ENCODE measurements at regions not wholly inside any gene's neighbourhood (a gene's known extent, or its start where the extent isn't known, plus 50 kb on each side); places are given as distances from the start of the nearest gene placed in this dataset.

DNA sequence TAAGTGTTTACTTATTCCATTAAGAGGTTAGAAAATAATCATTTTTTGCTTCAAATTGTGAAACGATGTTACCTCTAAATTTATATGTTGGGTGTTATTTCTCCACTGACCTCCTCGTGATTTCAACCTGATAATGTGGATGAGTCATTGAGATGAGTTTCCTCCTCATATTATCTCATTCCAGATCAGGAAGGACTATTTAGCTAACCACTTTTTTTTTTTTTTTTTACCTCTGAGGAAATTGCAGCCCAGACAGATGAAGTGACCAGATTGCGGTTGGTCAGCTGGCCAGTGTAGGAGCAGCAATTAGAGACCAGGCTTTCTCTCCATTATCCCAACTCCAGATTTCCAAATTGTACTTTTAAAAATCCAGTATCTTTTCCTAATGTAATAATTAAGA lies 248.7 kb downstream of the FZD1 start:
- TF ChIP-seq POLR2A (IDR thresholded peaks at IDR 0.05; ENCODE audit: borderline replicate concordance, extremely low read depth, insufficient read depth, insufficient read length) (no peak), CTCF (IDR thresholded peaks at IDR 0.05 in 2 of 3, conservative IDR thresholded peaks at IDR 0.05 in 1 of 3; ENCODE audit: borderline replicate concordance in 1 of 3, insufficient read depth in 1 of 3, low read depth in 2 of 3, low read length in 2 of 3) (no peak)
